Astrocyte (in vitro differentiated cells and primary cell): ENCODE measurements at regions not wholly inside any gene's neighbourhood (a gene's known extent, or its start where the extent isn't known, plus 50 kb on each side); places are given as distances from the start of the nearest gene placed in this dataset.

Experiments
- CTCF ChIP-seq: IDR thresholded peaks from 2 replicates; pipeline ENCODE4 v1.5.1; 2011; ENCODE audit warnings: low read depth, mild to moderate bottlenecking, inconsistent platforms, low read length, moderate library complexity; ENCODE audit not compliant: insufficient read depth
- EZH2 ChIP-seq: IDR thresholded peaks from 2 replicates; pipeline ENCODE4 v1.6.1; 2012; ENCODE audit warnings: mild to moderate bottlenecking, low read length, inconsistent platforms; ENCODE audit not compliant: insufficient read depth

GRCh38 chr6:134534708-134535149, 216.8 kb upstream of the SGK1 start:
- TF ChIP-seq CTCF (no peak), EZH2 (no peak)
